GM12865 (cell line): ENCODE measurements at regions not wholly inside any gene's neighbourhood (a gene's known extent, or its start where the extent isn't known, plus 50 kb on each side); places are given as distances from the start of the nearest gene placed in this dataset.

Experiments used
- DNase-seq: peaks from one replicate; pipeline ENCODE4 v3.0.0; 2010; ENCODE audit warnings: low read depth
- H3K4me3 ChIP-seq: 2 replicates; pipeline ENCODE4 v1.5.1; 2011; ENCODE audit warnings: mild to moderate bottlenecking, low read depth, low read length, control low read depth
- CTCF ChIP-seq: IDR thresholded peaks from 2 replicates; pipeline ENCODE4 v1.5.1; 2011; ENCODE audit warnings: low read length, control low read depth, low read depth, inconsistent platforms; ENCODE audit not compliant: insufficient read depth; ENCODE audit errors: missing control alignments

GRCh38 chr6:132893772-132894490 lies 79.6 kb downstream of the RPS12 start:
- no peak for DNase-seq
- TF ChIP-seq CTCF, result no peak
- no peak overlapping the region for H3K4me3 ChIP-seq

DNA sequence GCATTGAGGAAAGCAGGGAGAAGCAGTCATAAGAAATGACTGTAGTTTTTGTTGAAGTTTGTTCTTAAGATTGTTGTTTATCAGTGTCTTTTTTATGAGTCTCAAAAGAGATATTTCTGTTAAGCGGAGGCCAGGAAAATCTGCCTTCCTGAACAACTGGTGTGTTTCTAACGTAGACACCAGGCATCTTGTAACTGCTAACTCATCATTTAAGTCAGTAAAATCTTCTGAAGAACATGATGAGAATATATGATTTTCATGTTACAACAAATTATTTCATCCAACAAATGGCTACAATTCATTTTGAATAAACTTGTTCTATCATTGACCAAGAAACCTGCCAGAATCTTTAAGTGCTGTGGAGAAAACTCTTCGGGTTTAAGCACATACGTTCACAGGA lies 84.0 kb downstream of the RPS12 start:
- DNase-seq, result no peak
- no peak for TF ChIP-seq CTCF
- H3K4me3 ChIP-seq, result no peak overlapping the region

DNA sequence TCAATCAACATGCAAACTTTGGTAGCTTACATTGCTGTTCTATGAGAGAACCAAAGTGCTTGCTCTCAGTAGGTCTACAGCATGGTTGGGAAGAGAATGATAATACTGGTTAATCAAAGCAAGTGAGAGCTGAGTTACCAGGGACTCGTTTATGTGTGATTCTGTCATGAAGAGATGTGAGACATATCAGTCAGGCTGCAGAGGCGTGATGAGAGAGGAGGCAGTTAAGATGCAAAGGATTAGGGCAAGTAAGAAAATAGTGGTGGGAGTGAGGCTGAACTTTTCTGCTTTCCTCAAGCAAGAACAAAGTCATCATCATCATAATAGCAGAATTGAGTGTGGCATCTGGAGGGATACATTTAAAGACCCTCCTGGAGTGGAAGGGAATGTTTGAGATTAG lies 86.5 kb downstream of the RPS12 start:
- H3K4me3 ChIP-seq, result no peak overlapping the region
- no peak for DNase-seq
- no peak for TF ChIP-seq CTCF

GRCh38 chr6:132902901-132903300 lies 88.5 kb downstream of the RPS12 start:
- TF ChIP-seq CTCF, result no peak
- DNase-seq, result no peak
- no peak overlapping the region for H3K4me3 ChIP-seq

GRCh38 chr6:132907231-132907630 lies 92.9 kb downstream of the RPS12 start:
- no peak for TF ChIP-seq CTCF
- DNase-seq, result no peak
- H3K4me3 ChIP-seq, result no peak overlapping the region

- TF ChIP-seq CTCF, result no peak
- no peak overlapping the region for H3K4me3 ChIP-seq
- DNase-seq, result no peak
Measured at GRCh38 chr6:132907914-132908313, 93.5 kb downstream of the RPS12 start.

GRCh38 chr6:132909742-132910141 lies 95.4 kb downstream of the RPS12 start:
- DNase-seq, result no peak
- no peak for TF ChIP-seq CTCF
- H3K4me3 ChIP-seq, result no peak overlapping the region
